Bronchial epithelial cell (primary cell): ENCODE measurements at regions not wholly inside any gene's neighbourhood (a gene's known extent, or its start where the extent isn't known, plus 50 kb on each side); places are given as distances from the start of the nearest gene placed in this dataset.

Experiments used
- DNase-seq: peaks from one replicate; pipeline ENCODE4 v3.0.0-alpha.2; 2010; ENCODE audit warnings: low read depth
- FAIRE-seq: peaks from 2 replicates; lab custom pipeline; 2011; peaks lifted over from hg19 to GRCh38; lab: Jason Lieb, UNC
- H3K27me3 ChIP-seq: 2 replicates; pipeline ENCODE4 v1.5.1; 2011; ENCODE audit warnings: low read length; ENCODE audit not compliant: control insufficient read depth, insufficient read depth
- H3K36me3 ChIP-seq: 2 replicates; pipeline ENCODE4 v1.5.1; 2011; ENCODE audit warnings: low read length; ENCODE audit not compliant: control insufficient read depth, insufficient read depth
- H3K4me3 ChIP-seq: 2 replicates; pipeline ENCODE4 v1.5.1; 2011; ENCODE audit warnings: mild to moderate bottlenecking, low read depth, low read length, control low read depth
- CTCF ChIP-seq: IDR thresholded peaks from 2 replicates; pipeline ENCODE4 v1.5.1; 2011; ENCODE audit warnings: mild to moderate bottlenecking, moderate library complexity, low read length, control low read depth, inconsistent platforms; ENCODE audit not compliant: insufficient read depth, severe bottlenecking

DNA sequence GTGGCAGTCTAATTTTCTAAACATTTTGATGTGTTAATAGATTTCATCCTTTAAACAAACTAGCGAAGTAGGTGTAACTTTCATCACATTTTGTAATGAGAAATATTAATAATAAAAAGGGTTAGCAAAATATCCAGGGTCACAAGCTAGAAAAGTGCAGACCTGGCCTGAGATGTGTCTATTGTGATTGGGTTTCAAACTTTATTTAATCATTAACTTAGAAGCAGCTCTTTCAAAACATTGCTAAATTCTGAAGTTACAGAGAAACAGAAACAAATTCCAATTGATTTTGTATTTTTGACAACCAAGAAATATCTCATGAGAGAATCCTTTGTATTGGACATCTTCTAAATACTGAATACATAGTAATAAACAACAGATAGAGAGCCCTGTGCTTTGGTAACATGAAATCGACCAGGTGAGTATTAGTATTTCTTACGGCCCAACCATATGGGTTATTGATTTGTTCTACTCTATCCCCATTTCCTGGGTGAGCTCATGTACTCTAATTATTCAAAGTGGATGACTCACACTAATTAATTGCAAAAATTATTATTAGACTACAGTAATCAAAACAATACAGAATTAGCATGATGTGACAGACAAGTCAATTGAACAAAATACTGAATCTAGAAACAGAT is 1093.8 kb upstream of the AGA start:
- no peak for DNase-seq
- Histone ChIP-seq H3K36me3 (no peaks in the 10 kb centered on the region), H3K4me3 (no peak overlapping the region), H3K27me3 (no peaks in the 10 kb centered on the region)
- no peak for FAIRE-seq
- no peak for TF ChIP-seq CTCF

DNA sequence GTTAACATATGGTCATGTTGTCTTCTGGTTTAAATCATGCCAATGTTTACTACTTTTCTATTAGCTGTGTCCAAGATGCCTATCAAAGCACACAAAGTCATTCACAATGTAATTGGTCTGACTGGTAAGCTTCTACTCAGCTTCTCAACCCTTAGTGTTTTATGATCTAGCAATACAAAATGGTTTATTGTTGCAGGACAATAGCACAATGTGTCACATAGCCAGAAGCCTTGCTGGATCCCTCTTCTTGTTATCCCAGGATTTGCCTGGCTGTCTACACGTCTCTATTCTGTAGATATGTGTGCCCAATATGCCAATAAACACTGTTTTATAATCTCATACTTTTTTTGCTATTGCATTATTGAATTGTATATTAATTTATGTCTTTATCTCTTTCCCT is 1111.0 kb upstream of the AGA start:
- FAIRE-seq, result no peak
- Histone ChIP-seq H3K4me3 (no peak overlapping the region), H3K27me3 (no peaks in the 10 kb centered on the region), H3K36me3 (no peaks in the 10 kb centered on the region)
- no peak for TF ChIP-seq CTCF
- DNase-seq, result no peak

GRCh38 chr4:178554352-178554751 is 1112.1 kb upstream of the AGA start:
- DNase-seq, result no peak
- no peak for TF ChIP-seq CTCF
- no peak for FAIRE-seq
- no peaks in the 10 kb centered on the region for H3K36me3 ChIP-seq
- H3K27me3 ChIP-seq, result no peaks in the 10 kb centered on the region
- no peak overlapping the region for H3K4me3 ChIP-seq

GRCh38 chr4:178556796-178557195 is 1114.6 kb upstream of the AGA start:
- no peak for FAIRE-seq
- peak; percentile 77 for DNase-seq
- no peaks in the 10 kb centered on the region for H3K36me3 ChIP-seq
- no peak for TF ChIP-seq CTCF
- no peaks in the 10 kb centered on the region for H3K27me3 ChIP-seq
- H3K4me3 ChIP-seq, result no peak overlapping the region

DNA sequence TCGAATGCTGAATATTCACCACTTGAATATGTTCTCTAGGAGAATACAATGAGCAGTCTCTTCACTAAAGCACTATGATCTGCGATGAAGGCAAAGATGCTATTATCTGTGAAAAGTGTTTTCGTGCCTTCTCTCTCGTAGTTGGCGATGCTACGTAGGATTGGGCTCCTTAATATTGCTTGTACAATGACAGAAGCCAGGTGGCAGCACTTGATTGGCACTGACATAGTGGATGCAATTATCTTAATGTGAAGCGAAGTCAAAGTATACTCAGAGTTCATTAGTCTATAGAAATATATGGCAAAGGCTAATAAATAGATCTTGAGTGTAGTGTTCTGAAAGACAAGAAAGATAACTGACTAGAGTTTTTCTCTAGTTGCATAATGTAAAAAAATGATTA is 1135.7 kb upstream of the AGA start:
- Histone ChIP-seq H3K36me3 (no peaks in the 10 kb centered on the region), H3K27me3 (no peaks in the 10 kb centered on the region), H3K4me3 (no peak overlapping the region)
- DNase-seq, result no peak
- TF ChIP-seq CTCF, result no peak
- no peak for FAIRE-seq
